ENCODE measurements at regions not wholly inside any gene's neighbourhood (a gene's known extent, or its start where the extent isn't known, plus 50 kb on each side); places are given as distances from the start of the nearest gene placed in this dataset.

DNA sequence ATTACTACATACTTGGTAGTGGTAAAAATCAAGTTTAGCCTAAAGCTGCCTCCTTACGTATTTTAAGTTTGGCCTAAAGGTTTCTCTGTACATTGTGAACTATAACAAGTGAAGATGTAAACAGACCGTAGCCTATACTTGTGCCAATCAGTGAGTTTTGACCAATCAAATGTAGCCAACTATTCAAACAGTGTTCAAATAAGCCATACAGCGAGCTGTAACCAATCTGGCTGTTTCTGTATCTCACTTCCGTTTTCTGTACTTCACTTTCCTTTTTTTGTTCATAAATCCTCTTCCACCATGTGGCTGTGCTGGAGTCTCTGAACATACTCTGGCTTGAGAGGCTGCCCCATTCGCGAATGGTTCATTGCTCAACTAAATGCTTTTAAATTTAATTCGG lies 2504.6 kb downstream of the PCDH9 start:
- TF ChIP-seq, protein P1, sequence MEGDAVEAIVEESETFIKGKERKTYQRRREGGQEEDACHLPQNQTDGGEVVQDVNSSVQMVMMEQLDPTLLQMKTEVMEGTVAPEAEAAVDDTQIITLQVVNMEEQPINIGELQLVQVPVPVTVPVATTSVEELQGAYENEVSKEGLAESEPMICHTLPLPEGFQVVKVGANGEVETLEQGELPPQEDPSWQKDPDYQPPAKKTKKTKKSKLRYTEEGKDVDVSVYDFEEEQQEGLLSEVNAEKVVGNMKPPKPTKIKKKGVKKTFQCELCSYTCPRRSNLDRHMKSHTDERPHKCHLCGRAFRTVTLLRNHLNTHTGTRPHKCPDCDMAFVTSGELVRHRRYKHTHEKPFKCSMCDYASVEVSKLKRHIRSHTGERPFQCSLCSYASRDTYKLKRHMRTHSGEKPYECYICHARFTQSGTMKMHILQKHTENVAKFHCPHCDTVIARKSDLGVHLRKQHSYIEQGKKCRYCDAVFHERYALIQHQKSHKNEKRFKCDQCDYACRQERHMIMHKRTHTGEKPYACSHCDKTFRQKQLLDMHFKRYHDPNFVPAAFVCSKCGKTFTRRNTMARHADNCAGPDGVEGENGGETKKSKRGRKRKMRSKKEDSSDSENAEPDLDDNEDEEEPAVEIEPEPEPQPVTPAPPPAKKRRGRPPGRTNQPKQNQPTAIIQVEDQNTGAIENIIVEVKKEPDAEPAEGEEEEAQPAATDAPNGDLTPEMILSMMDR (IDR thresholded peaks at IDR 0.05) = no peak
- 90 to 92% (median 92%) methylated on average over 7 of the region's 7 CpGs for WGBS, 3 donors
- ATAC-seq (no peak), DNase-seq (no peak)
- intact Hi-C loops (cut with DNase I) = no loop called here
- Histone ChIP-seq H3K36me3 (ENCODE audit: insufficient read depth in 1 of 2, low read depth in 1 of 2) (no peaks in the 10 kb centered on the region), H3K4me1 (no peaks in the 10 kb centered on the region), H3K9me3 (no peaks in the 10 kb centered on the region), H3K4me3 (no peak overlapping the region), H3K27ac (no peak overlapping the region), H3K27me3 (ENCODE audit: insufficient read depth in 3 of 3, low read length in 2 of 3) (no peaks in the 10 kb centered on the region)

DNA sequence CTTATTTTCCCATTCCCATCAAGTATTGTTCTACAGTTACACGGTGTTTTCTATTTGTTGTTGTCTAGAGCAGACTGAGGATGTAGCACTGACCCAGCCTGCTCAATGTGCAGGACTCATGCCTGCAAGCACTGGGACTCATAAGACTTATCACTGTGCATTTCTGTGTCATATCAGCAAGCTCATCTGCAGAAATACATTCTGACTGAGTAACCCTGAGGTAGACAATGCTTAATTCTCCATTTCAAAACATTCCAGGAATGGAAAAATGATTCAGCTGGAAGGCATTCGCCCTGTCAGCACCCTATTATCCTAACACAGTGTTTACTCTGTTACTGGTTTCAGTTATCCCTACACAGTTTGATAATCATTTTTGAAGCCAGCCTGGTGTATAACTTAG lies 2506.4 kb downstream of the PCDH9 start:
- TF ChIP-seq, protein P1 (IDR thresholded peaks at IDR 0.05) = no peak
- H3K27me3 ChIP-seq (ENCODE audit: insufficient read depth in 3 of 3, low read length in 2 of 3) = no peaks in the 10 kb centered on the region
- H3K4me3 ChIP-seq = no peak overlapping the region
- ATAC-seq (no peak), DNase-seq (no peak)
- WGBS, 3 donors = 11 to 21% (median 14%) methylated on average over 2 of the region's 2 CpGs
- intact Hi-C loops (cut with DNase I) = no loop called here
- no peak overlapping the region for H3K27ac ChIP-seq
- no peaks in the 10 kb centered on the region for H3K36me3 ChIP-seq (ENCODE audit: insufficient read depth in 1 of 2, low read depth in 1 of 2)
- H3K9me3 ChIP-seq = no peaks in the 10 kb centered on the region
- no peaks in the 10 kb centered on the region for H3K4me1 ChIP-seq

DNA sequence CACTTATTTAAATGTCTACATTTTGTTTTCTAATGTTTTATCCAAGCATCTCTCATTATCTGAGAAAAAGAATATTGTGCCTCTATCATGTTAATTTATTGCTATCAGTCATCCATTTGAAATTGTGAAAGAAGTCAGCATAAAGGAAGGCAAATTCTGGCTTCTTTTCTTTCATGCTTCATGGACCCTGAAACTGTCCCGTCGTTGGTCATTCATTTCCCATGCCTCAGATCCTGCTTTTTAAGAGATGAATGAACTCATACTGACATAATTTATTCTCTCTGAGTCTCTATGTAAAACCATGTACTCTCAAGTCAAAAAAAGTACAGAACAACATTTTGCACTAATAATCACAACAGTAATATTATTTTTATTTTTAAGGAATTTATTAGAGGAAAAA lies 2512.0 kb downstream of the PCDH9 start:
- no peaks in the 10 kb centered on the region for H3K4me1 ChIP-seq
- no peaks in the 10 kb centered on the region for H3K9me3 ChIP-seq
- no peak overlapping the region for H3K4me3 ChIP-seq
- H3K27ac ChIP-seq = no peak overlapping the region
- ATAC-seq (no peak), DNase-seq (no peak)
- no peaks in the 10 kb centered on the region for H3K27me3 ChIP-seq (ENCODE audit: insufficient read depth in 3 of 3, low read length in 2 of 3)
- H3K36me3 ChIP-seq (ENCODE audit: insufficient read depth in 1 of 2, low read depth in 1 of 2) = no peaks in the 10 kb centered on the region
- intact Hi-C loops (cut with DNase I) = no loop called here
- 31 to 46% (median 40%) methylated on average over 2 of the region's 2 CpGs for WGBS, 3 donors
- TF ChIP-seq, protein P1 (IDR thresholded peaks at IDR 0.05) = no peak

DNA sequence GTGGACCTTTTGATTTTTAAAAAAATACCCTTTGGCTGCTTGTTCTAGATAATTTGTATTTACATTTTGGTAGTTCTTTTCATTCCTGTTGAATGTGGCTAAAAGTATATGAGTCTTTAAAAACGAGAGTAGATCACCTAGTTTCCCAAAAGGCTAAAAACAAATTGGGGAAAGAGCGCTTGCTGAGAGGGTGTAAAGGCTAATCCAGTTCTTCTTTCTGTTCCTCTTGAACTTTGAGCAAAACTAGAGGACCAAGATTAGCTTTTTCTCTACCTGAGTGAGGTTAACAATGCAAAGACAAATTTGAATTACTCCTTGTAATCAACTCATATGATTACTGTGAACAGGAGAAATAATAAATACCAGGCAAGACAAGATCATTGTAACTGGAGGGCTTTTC lies 2513.2 kb downstream of the PCDH9 start:
- intact Hi-C loops (cut with DNase I) = no loop called here
- H3K9me3 ChIP-seq = no peaks in the 10 kb centered on the region
- TF ChIP-seq, protein P1 (IDR thresholded peaks at IDR 0.05) = no peak
- no peak overlapping the region for H3K4me3 ChIP-seq
- DNase-seq (no peak), ATAC-seq (no peak)
- WGBS, 3 donors = 65 to 71% (median 66%) methylated on average over 2 of the region's 2 CpGs
- no peak overlapping the region for H3K27ac ChIP-seq
- H3K27me3 ChIP-seq (ENCODE audit: insufficient read depth in 3 of 3, low read length in 2 of 3) = no peaks in the 10 kb centered on the region
- no peaks in the 10 kb centered on the region for H3K4me1 ChIP-seq
- H3K36me3 ChIP-seq (ENCODE audit: insufficient read depth in 1 of 2, low read depth in 1 of 2) = no peaks in the 10 kb centered on the region

DNA sequence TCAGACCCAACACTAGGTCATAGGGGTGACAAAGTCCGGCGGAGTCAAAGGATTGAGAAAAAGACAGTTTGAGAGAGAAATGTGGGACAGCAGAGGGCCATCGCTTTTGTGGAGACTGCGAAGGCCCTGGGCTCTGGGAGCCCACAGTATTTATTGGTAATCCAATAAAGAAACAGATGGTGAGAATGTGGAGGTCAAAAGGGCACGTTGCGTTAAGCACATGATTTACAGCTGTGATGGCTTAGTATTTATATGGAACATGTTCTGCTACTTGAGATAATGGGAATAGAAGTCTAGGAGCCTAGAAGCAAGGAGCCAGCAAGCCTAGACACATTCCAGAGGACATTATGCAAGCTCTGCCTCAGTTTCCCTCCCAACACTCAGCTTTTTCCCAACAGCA lies 2521.1 kb downstream of the PCDH9 start:
- Histone ChIP-seq H3K36me3 (ENCODE audit: insufficient read depth in 1 of 2, low read depth in 1 of 2) (no peaks in the 10 kb centered on the region), H3K4me3 (no peak overlapping the region), H3K27ac (no peak overlapping the region), H3K9me3 (no peaks in the 10 kb centered on the region), H3K27me3 (ENCODE audit: insufficient read depth in 3 of 3, low read length in 2 of 3) (no peaks in the 10 kb centered on the region), H3K4me1 (no peaks in the 10 kb centered on the region)
- ATAC-seq (no peak), DNase-seq (no peak)
- WGBS, 3 donors = 35 to 41% (median 40%) methylated on average over 6 of the region's 6 CpGs
- intact Hi-C loops (cut with DNase I) = no loop called here
- TF ChIP-seq, protein P1 (IDR thresholded peaks at IDR 0.05) = no peak

Data from psoas muscle (tissue), 7 donors.